Ovary (tissue), 7 donors: ENCODE measurements at regions not wholly inside any gene's neighbourhood (a gene's known extent, or its start where the extent isn't known, plus 50 kb on each side); places are given as distances from the start of the nearest gene placed in this dataset.

Experiments
- DNase-seq, 5 donors: peaks; one replicate each; pipeline ENCODE4 v3.0.0-alpha.2; 2019 to 2020
- H3K27ac ChIP-seq, 2 donors: fragments of 200-600 bp; one replicate each; pipeline versions ENCODE4 v1.5.1 to v1.8.0; 2019 to 2022
- H3K27me3 ChIP-seq: fragments of 200-600 bp; one replicate; pipeline ENCODE4 v1.8.0; 2022
- H3K36me3 ChIP-seq: fragments of 200-600 bp; sonication (generic); one replicate; pipeline ENCODE4 v1.5.1; 2019
- H3K4me1 ChIP-seq: one replicate; pipeline ENCODE4 v1.8.1; 2013; ENCODE audit warnings: mild to moderate bottlenecking, moderate library complexity; ENCODE audit not compliant: insufficient read depth
- H3K4me3 ChIP-seq: fragments of 200-600 bp; sonication (generic); one replicate; pipeline ENCODE4 v1.5.1; 2017
- H3K9me3 ChIP-seq, 2 donors: fragments of 200-600 bp in 1 of 2; sonication (generic) in 1 of 2; one replicate each; pipeline versions ENCODE4 v1.5.1 to v1.8.1; 2013 to 2019; ENCODE audit warnings: mild to moderate bottlenecking in 1 of 2, moderate library complexity in 1 of 2
- CTCF ChIP-seq, 3 donors: fragments of 450-650 bp in 2 of 3; fragments of 200-600 bp in 1 of 3; IDR thresholded peaks; one replicate each; pipeline versions ENCODE4 v1.5.1 to v1.8.0; 2016 to 2022; ENCODE audit warnings: antibody characterized with exemption in 3 of 3, mild to moderate bottlenecking in 1 of 3
- EP300 ChIP-seq: sonication (generic); formaldehyde crosslinking; IDR thresholded peaks from one replicate; pipeline ENCODE4 v1.6.1; 2017; ENCODE audit warnings: antibody characterized with exemption
- POLR2A ChIP-seq: fragments of 450-650 bp; IDR thresholded peaks from one replicate; pipeline ENCODE4 v1.6.1; 2017; ENCODE audit warnings: antibody characterized with exemption, mild to moderate bottlenecking, moderate library complexity
- WGBS, 3 donors: extraction: QIAGEN DNeasy Blood & Tissue Kit in 1 of 3; methylation state at CpG; one replicate each; pipeline versions ENCODE4 v1.1.5 to v1.1.7; 2013 to 2017; 5-methylcytosine and 5-hydroxymethylcytosine counted together
- intact Hi-C, 4 donors: fragments of 100-400 bp; cut with DNase I; formaldehyde crosslinking; loops; one replicate each; pipeline versions ENCODE4 v1.11.0 to v1.15.1; 2022 to 2023
- donor health status: DM: no; HTN: no; CAD: no; lungs with moderate emphysema.
- donor health status: DM: no; HTN: no; CAD: no.
- donor health status: Bipolar disorder and iron deficiency.
- donor health status: DM: no; HTN: no; CAD: no.
- donor health status: DM: yes; HTN: yes; CAD: no.

GRCh38 chr6:104595311-104595820 is 264.4 kb downstream of the HACE1 start:
- Histone ChIP-seq H3K27me3 (no peaks in the 10 kb centered on the region), H3K27ac (no peak overlapping the region), H3K4me3 (no peak overlapping the region), H3K4me1 (no peaks in the 10 kb centered on the region), H3K9me3 (no peaks in the 10 kb centered on the region), H3K36me3 (no peaks in the 10 kb centered on the region)
- WGBS, 3 donors: 75 to 82% (median 78%) methylated on average over 2 of the region's 2 CpGs
- no peak for DNase-seq
- intact Hi-C loops: no loop called here
- TF ChIP-seq EP300 (no peak), POLR2A (no peak), CTCF (IDR thresholded peaks at IDR 0.05) (no peak)

- no peaks in the 10 kb centered on the region for H3K36me3 ChIP-seq
- intact Hi-C loops: no loop called here
- no peaks in the 10 kb centered on the region for H3K27me3 ChIP-seq
- H3K27ac ChIP-seq: no peak overlapping the region
- DNase-seq: no peak
- no peaks in the 10 kb centered on the region for H3K9me3 ChIP-seq
- H3K4me1 ChIP-seq: no peaks in the 10 kb centered on the region
- TF ChIP-seq CTCF (IDR thresholded peaks at IDR 0.05): no peak
- no peak for TF ChIP-seq EP300
- no peak for TF ChIP-seq POLR2A
- H3K4me3 ChIP-seq: no peak overlapping the region
- WGBS, 3 donors: 60 to 69% (median 69%) methylated on average over 2 of the region's 2 CpGs
These were observed 268.0 kb downstream of the HACE1 start for GRCh38 chr6:104591573-104592334.

GRCh38 chr6:104589940-104590339 is 269.8 kb downstream of the HACE1 start:
- Histone ChIP-seq H3K27ac (no peak overlapping the region), H3K4me1 (no peaks in the 10 kb centered on the region), H3K9me3 (no peaks in the 10 kb centered on the region), H3K36me3 (no peaks in the 10 kb centered on the region), H3K4me3 (no peak overlapping the region), H3K27me3 (no peaks in the 10 kb centered on the region)
- DNase-seq: no peak
- intact Hi-C loops: no loop called here
- TF ChIP-seq CTCF (IDR thresholded peaks at IDR 0.05) (no peak), POLR2A (no peak), EP300 (no peak)

GRCh38 chr6:104585646-104586045 is 274.1 kb downstream of the HACE1 start:
- Histone ChIP-seq H3K36me3 (no peaks in the 10 kb centered on the region), H3K4me3 (no peak overlapping the region), H3K4me1 (no peaks in the 10 kb centered on the region), H3K9me3 (no peaks in the 10 kb centered on the region), H3K27me3 (no peaks in the 10 kb centered on the region), H3K27ac (no peak overlapping the region)
- DNase-seq: no peak
- intact Hi-C loops: no loop called here
- TF ChIP-seq EP300: no peak
- TF ChIP-seq POLR2A: no peak
- TF ChIP-seq CTCF (IDR thresholded peaks at IDR 0.05): no peak
- WGBS, 3 donors: 48 to 60% (median 58%) methylated on average over 2 of the region's 2 CpGs
